ENCODE measurements at regions not wholly inside any gene's neighbourhood (a gene's known extent, or its start where the extent isn't known, plus 50 kb on each side); places are given as distances from the start of the nearest gene placed in this dataset.

DNA sequence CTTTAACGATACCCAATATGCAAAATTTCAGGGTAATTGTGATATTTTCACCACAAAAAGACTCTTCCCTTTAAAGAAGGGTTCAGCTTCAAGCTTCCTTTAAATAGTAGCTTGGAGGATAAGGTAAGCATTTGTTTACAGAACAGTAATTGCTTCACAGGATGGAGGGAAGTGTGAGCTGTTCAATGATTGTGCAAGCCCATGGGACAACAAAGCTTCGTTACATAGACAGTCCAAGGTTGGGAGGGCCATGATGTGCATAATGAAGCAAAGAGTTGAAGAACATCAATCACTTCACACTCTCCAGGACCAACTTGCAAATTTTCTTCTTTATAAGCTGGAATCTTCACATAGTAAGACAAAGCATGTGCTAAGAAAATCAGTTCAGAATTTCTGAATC lies 145.0 kb upstream of the ASIC2 start:
- H3K27ac Mint-ChIP-seq: no peak overlapping the region
- TF ChIP-seq, protein P1, sequence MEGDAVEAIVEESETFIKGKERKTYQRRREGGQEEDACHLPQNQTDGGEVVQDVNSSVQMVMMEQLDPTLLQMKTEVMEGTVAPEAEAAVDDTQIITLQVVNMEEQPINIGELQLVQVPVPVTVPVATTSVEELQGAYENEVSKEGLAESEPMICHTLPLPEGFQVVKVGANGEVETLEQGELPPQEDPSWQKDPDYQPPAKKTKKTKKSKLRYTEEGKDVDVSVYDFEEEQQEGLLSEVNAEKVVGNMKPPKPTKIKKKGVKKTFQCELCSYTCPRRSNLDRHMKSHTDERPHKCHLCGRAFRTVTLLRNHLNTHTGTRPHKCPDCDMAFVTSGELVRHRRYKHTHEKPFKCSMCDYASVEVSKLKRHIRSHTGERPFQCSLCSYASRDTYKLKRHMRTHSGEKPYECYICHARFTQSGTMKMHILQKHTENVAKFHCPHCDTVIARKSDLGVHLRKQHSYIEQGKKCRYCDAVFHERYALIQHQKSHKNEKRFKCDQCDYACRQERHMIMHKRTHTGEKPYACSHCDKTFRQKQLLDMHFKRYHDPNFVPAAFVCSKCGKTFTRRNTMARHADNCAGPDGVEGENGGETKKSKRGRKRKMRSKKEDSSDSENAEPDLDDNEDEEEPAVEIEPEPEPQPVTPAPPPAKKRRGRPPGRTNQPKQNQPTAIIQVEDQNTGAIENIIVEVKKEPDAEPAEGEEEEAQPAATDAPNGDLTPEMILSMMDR (IDR thresholded peaks at IDR 0.05): no peak
- ChIA-PET CTCF (no interaction called here), POLR2A (no interaction called here)
- no peak overlapping the region for H3K4me3 Mint-ChIP-seq
- no peaks in the 10 kb centered on the region for H3K36me3 Mint-ChIP-seq (ENCODE audit: low read depth)
- ATAC-seq (ENCODE audit: low read depth) (no peak), DNase-seq (no peak)
- H3K9me3 Mint-ChIP-seq: peaks cover 10% of the 10 kb centered on the region
- intact Hi-C loops (cut with micrococcal nuclease): no loop called here
- H3K4me1 Mint-ChIP-seq: no peaks in the 10 kb centered on the region
- no peaks in the 10 kb centered on the region for H3K27me3 Mint-ChIP-seq

DNA sequence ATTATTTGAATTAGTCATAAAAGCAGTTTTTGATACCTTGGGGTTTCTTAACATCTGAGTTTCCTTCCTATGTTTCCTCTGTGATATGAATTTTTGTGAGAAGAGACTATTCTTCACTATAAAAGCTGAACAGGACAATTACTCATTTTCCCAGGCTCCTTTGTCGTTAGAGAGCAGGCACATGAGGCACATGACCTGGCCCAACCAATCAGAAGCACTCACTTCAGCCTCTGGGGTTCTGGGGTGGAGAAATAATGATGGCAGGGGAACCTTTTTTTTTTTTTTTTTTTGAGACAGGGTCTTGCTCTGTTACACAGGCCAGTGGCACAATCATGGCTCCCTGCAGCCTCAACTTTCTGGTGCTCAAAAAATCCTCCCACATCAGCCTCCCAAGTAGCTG lies 145.5 kb upstream of the ASIC2 start:
- intact Hi-C loops (cut with micrococcal nuclease): no loop called here
- DNase-seq (no peak), ATAC-seq (ENCODE audit: low read depth) (no peak)
- H3K27ac Mint-ChIP-seq: no peak overlapping the region
- H3K4me1 Mint-ChIP-seq: no peaks in the 10 kb centered on the region
- H3K9me3 Mint-ChIP-seq: peaks cover 11% of the 10 kb centered on the region
- no peaks in the 10 kb centered on the region for H3K27me3 Mint-ChIP-seq
- ChIA-PET CTCF (no interaction called here), POLR2A (no interaction called here)
- H3K36me3 Mint-ChIP-seq (ENCODE audit: low read depth): no peaks in the 10 kb centered on the region
- H3K4me3 Mint-ChIP-seq: no peak overlapping the region
- TF ChIP-seq, protein P1 (IDR thresholded peaks at IDR 0.05): no peak

DNA sequence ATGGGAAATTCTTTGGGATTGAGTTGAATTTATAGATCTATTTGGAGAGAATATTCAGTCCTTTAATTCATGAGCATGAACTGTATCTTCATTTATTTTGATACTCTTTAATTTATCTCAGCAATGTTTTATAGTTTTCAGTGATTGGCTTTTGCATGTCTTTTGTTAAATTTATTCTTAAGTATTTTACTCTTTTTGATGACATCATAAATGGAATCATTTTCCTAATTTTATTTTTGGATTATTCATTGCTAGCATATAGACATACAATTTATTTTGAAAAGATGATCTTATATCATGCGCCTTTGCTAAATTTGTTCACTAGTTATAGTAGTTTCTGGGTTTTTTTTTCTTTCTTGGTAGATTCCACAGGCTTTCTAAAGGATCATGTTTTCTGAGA lies 149.2 kb upstream of the ASIC2 start:
- TF ChIP-seq, protein P1 (IDR thresholded peaks at IDR 0.05): no peak
- intact Hi-C loops (cut with micrococcal nuclease): no loop called here
- ChIA-PET POLR2A (no interaction called here), CTCF (no interaction called here)
- no peak overlapping the region for H3K4me3 Mint-ChIP-seq
- no peaks in the 10 kb centered on the region for H3K27me3 Mint-ChIP-seq
- H3K27ac Mint-ChIP-seq: no peak overlapping the region
- no peaks in the 10 kb centered on the region for H3K36me3 Mint-ChIP-seq (ENCODE audit: low read depth)
- H3K4me1 Mint-ChIP-seq: no peaks in the 10 kb centered on the region
- peaks cover 11% of the 10 kb centered on the region for H3K9me3 Mint-ChIP-seq
- no peak for DNase-seq
- ATAC-seq (ENCODE audit: low read depth): no peak

DNA sequence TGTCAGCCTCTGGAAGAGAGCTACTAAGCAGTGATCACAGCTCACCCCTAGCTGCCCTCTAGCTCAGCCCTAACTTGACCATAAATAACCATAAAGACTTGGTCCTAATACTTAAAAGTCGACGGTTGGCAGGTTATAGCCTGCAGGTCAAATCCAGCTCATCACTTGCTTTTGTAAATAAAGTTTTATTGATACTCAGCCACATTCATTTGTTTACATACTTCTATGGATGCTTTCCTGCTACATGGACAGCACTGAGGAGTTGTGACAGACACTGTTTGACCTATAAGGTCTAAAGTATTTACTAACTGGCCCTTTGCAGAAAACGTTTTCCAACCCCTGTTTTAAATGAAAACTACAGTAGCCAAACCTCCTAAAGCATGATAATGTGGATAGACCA lies 151.6 kb upstream of the ASIC2 start:
- ATAC-seq (ENCODE audit: low read depth): no peak

DNA sequence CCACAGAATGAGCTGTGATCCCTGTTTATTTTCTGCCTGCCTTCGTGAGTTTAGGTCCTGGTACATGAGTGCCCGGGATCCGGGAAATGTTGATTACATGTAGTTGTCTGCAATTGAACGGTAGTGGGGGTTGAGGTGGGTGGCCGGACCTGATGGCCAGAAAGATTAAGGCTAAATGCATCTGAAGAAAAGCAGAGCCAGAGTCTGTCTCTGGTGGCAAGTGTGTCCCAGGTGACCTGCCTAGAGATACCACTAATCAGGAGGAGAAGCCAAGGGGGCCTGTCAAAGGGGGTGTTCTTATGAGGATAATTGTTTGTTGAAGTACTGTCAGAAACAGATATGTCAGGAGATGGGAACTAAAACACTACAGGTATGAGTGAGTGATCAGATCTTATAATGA lies 154.0 kb upstream of the ASIC2 start:
- intact Hi-C loops (cut with micrococcal nuclease): no loop called here
- TF ChIP-seq, protein P1 (IDR thresholded peaks at IDR 0.05): no peak
- Mint-ChIP-seq H3K4me3 (no peak overlapping the region), H3K27me3 (no peaks in the 10 kb centered on the region), H3K27ac (no peak overlapping the region), H3K4me1 (no peaks in the 10 kb centered on the region), H3K36me3 (ENCODE audit: low read depth) (no peaks in the 10 kb centered on the region), H3K9me3 (peaks cover 10% of the 10 kb centered on the region)
- ATAC-seq (ENCODE audit: low read depth) (no peak), DNase-seq (no peak)
- ChIA-PET POLR2A (no interaction called here), CTCF (no interaction called here)

More for the DNA sequence above, 151.6 kb upstream of the ASIC2 start:
- DNase-seq: no peak
- H3K4me3 Mint-ChIP-seq: no peak overlapping the region
- ChIA-PET CTCF (no interaction called here), POLR2A (no interaction called here)
- no peaks in the 10 kb centered on the region for H3K4me1 Mint-ChIP-seq
- TF ChIP-seq, protein P1 (IDR thresholded peaks at IDR 0.05): no peak
- no peaks in the 10 kb centered on the region for H3K36me3 Mint-ChIP-seq (ENCODE audit: low read depth)
- peaks cover 10% of the 10 kb centered on the region for H3K9me3 Mint-ChIP-seq
- intact Hi-C loops (cut with micrococcal nuclease): no loop called here
- no peak overlapping the region for H3K27ac Mint-ChIP-seq
- no peaks in the 10 kb centered on the region for H3K27me3 Mint-ChIP-seq

Measured in activated B cell treated with CpG ODN at 0.5 μM for 24 hours (primary cell).